Peyer's patch (tissue), 4 donors: ENCODE measurements at regions not wholly inside any gene's neighbourhood (a gene's known extent, or its start where the extent isn't known, plus 50 kb on each side); places are given as distances from the start of the nearest gene placed in this dataset.

Source experiments
- POLR2A ChIP-seq, 2 donors: fragments of 450-650 bp; IDR thresholded peaks; one replicate each; pipeline ENCODE4 v1.5.1; 2017; ENCODE audit warnings: antibody characterized with exemption in 2 of 2, mild to moderate bottlenecking in 2 of 2, moderate library complexity in 2 of 2
- TF ChIP-seq, protein P1 (sequence below), 6 experiments: fragments of 450-650 bp in 4 of 6; fragments of 200-600 bp in 2 of 6; sonication (generic) in 1 of 6; IDR thresholded peaks; one replicate each; pipeline ENCODE4 v1.5.1; 2017 to 2019; ENCODE audit warnings: antibody characterized with exemption in 6 of 6, mild to moderate bottlenecking in 3 of 6, moderate library complexity in 1 of 6

DNA sequence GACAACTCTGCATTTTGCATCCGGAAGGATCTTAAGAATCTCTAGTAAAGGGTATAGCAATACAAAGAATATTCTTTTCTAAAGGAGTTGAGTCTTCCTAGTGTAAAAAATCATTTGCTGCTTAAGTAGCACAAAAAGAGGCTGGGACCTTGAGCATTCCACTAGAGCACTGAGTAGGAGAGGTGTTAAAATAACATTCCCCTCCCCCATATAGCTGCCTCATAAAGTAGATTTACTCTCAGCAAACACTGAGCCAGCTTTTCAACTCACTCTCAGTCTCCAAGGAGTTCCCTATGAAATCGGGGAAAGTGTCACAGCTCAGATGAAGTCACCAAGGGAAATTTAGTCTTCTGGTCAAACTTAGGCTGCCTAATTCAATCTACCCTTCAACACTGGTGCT is 592.7 kb downstream of the ETNK1 start:
- no peak for TF ChIP-seq POLR2A (IDR thresholded peaks at IDR 0.05)
- TF ChIP-seq, protein P1, sequence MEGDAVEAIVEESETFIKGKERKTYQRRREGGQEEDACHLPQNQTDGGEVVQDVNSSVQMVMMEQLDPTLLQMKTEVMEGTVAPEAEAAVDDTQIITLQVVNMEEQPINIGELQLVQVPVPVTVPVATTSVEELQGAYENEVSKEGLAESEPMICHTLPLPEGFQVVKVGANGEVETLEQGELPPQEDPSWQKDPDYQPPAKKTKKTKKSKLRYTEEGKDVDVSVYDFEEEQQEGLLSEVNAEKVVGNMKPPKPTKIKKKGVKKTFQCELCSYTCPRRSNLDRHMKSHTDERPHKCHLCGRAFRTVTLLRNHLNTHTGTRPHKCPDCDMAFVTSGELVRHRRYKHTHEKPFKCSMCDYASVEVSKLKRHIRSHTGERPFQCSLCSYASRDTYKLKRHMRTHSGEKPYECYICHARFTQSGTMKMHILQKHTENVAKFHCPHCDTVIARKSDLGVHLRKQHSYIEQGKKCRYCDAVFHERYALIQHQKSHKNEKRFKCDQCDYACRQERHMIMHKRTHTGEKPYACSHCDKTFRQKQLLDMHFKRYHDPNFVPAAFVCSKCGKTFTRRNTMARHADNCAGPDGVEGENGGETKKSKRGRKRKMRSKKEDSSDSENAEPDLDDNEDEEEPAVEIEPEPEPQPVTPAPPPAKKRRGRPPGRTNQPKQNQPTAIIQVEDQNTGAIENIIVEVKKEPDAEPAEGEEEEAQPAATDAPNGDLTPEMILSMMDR (IDR thresholded peaks at IDR 0.05), result no peak
